ENCODE measurements at regions not wholly inside any gene's neighbourhood (a gene's known extent, or its start where the extent isn't known, plus 50 kb on each side); places are given as distances from the start of the nearest gene placed in this dataset.

DNA sequence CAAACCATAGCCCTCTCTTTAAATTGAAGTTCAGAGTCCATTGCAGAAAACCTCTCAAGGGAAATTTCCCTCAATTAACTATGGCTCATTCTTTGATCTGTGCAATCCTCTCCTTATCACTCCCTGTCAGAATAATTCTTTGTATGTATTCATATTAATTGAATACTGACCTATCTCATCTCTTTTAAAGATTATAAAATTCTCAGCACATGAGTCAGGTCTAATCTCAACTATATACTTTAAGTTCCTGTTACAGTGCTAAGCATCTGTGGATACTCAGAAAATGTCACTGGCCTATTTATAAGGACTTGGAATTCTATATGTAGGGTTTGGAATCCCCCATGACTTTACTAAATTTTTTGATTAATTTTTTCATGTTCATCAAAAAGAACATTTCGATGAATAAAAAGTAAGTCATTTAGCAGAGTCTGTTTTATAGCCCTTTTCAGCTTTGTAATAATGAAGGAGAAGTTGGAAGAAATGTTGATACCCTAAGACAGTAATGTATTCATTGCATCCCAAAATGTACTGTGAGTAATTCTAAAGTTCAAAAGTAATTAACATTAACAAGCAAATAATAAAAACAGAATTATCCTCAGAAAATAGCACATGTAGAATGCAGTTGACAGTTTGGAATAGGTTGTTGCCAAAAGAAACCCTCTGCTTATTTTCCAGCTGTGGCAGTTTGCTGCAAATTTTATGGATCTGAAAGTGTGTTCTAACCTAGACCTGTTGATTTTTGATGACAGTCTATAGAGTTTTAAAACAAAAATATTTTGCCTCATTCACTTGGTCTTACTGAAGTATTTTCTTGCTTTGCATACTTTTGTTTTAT, 503.4 kb upstream of the CBLB start:
- no peaks in the 10 kb centered on the region for H3K36me3 Mint-ChIP-seq (ENCODE audit: low read depth)
- no peaks in the 10 kb centered on the region for H3K9me3 Mint-ChIP-seq (ENCODE audit: low read depth)
- no peak for DNase-seq (ENCODE audit: low spot score)
- H3K27me3 Mint-ChIP-seq (ENCODE audit: low read depth) = no peaks in the 10 kb centered on the region
- peaks cover 10% of the 10 kb centered on the region for H3K4me1 Mint-ChIP-seq (ENCODE audit: low read depth)
- TF ChIP-seq, protein P1, sequence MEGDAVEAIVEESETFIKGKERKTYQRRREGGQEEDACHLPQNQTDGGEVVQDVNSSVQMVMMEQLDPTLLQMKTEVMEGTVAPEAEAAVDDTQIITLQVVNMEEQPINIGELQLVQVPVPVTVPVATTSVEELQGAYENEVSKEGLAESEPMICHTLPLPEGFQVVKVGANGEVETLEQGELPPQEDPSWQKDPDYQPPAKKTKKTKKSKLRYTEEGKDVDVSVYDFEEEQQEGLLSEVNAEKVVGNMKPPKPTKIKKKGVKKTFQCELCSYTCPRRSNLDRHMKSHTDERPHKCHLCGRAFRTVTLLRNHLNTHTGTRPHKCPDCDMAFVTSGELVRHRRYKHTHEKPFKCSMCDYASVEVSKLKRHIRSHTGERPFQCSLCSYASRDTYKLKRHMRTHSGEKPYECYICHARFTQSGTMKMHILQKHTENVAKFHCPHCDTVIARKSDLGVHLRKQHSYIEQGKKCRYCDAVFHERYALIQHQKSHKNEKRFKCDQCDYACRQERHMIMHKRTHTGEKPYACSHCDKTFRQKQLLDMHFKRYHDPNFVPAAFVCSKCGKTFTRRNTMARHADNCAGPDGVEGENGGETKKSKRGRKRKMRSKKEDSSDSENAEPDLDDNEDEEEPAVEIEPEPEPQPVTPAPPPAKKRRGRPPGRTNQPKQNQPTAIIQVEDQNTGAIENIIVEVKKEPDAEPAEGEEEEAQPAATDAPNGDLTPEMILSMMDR (IDR thresholded peaks at IDR 0.05) = no peak
- no peak overlapping the region for H3K27ac Mint-ChIP-seq (ENCODE audit: unreplicated experiment)
- H3K4me3 Mint-ChIP-seq (ENCODE audit: unreplicated experiment) = no peak overlapping the region

DNA sequence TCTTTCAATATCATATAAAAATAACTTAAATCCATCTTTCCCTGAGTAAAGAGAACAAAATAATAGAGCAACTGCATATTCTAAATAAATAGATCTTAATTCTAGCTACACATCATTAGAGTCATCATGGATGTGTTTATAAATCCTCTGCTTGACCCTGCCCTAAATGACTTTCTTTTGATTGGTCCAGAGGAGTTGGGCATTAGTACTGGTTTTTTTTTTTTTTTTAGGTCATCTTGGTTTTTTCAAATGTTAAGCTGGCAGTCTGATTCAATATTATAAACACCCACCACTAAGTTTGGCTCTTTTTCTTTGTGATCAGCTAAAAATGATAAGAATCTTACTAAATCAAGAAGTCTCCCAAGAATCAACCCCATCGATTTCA, 504.0 kb upstream of the CBLB start:
- TF ChIP-seq, protein P1 (IDR thresholded peaks at IDR 0.05) = no peak
- Mint-ChIP-seq H3K4me3 (ENCODE audit: unreplicated experiment) (no peak overlapping the region), H3K9me3 (ENCODE audit: low read depth) (no peaks in the 10 kb centered on the region), H3K27ac (ENCODE audit: unreplicated experiment) (no peak overlapping the region), H3K27me3 (ENCODE audit: low read depth) (no peaks in the 10 kb centered on the region), H3K4me1 (ENCODE audit: low read depth) (peaks cover 10% of the 10 kb centered on the region), H3K36me3 (ENCODE audit: low read depth) (no peaks in the 10 kb centered on the region)
- no peak for DNase-seq (ENCODE audit: low spot score)

DNA sequence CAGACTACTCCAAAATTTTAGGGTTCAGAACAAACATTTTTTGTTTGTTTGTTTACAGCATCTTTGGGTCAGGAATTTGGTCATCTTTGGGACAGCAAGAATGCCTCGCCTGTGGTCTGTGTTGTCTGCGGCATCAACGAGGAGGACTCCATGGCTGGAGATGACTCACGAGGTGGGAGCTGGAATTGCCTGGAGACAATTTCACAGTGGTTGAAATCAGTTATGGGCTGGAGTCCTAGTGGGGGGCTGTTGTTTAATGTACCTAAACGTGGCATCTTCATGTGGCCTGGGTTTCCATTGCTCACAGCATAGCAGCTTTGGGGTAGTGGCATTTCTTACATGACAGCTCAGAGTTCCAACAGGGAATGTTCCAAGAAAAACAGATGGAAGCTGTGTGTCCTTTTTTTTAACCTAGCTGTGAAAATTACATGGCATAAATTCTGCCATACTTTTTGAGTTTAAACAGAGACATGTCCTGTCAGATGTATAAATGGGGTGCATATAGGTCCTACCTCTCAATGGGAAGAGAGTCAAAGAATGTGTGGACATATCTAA, 507.3 kb upstream of the CBLB start:
- H3K27ac Mint-ChIP-seq (ENCODE audit: unreplicated experiment) = no peak overlapping the region
- peaks cover 25% of the 10 kb centered on the region for H3K4me1 Mint-ChIP-seq (ENCODE audit: low read depth)
- DNase-seq (ENCODE audit: low spot score) = no peak
- no peaks in the 10 kb centered on the region for H3K36me3 Mint-ChIP-seq (ENCODE audit: low read depth)
- TF ChIP-seq, protein P1 (IDR thresholded peaks at IDR 0.05) = no peak
- H3K9me3 Mint-ChIP-seq (ENCODE audit: low read depth) = no peaks in the 10 kb centered on the region
- H3K27me3 Mint-ChIP-seq (ENCODE audit: low read depth) = no peaks in the 10 kb centered on the region
- no peak overlapping the region for H3K4me3 Mint-ChIP-seq (ENCODE audit: unreplicated experiment)

DNA sequence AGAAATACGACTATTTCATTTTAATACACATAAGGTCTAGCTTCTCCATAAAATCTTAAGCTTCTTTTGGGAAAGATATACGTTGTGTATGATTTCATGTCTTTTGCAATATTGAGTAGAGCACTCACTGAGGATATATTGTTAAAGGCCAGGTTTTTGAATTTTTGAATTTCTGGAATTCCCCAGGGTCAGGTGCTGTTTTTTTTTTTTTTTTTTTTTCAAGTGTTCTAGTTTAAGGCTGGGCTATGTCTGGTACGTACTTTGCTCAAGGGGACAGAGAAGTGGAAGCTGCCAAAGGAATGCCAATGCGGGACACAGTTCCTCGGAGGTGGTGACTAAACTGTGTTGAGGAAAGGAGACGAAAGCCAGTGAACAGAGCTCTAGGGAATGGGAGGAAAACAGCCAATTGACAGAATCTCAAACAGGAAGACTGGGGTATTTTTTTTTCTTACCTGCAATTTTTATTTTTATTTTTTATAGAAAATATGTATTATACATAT, 510.5 kb upstream of the CBLB start:
- TF ChIP-seq, protein P1 (IDR thresholded peaks at IDR 0.05) = no peak
- Mint-ChIP-seq H3K36me3 (ENCODE audit: low read depth) (no peaks in the 10 kb centered on the region), H3K9me3 (ENCODE audit: low read depth) (no peaks in the 10 kb centered on the region), H3K27ac (ENCODE audit: unreplicated experiment) (no peak overlapping the region), H3K4me3 (ENCODE audit: unreplicated experiment) (no peak overlapping the region), H3K27me3 (ENCODE audit: low read depth) (no peaks in the 10 kb centered on the region), H3K4me1 (ENCODE audit: low read depth) (peaks cover 25% of the 10 kb centered on the region)
- no peak for DNase-seq (ENCODE audit: low spot score)

DNA sequence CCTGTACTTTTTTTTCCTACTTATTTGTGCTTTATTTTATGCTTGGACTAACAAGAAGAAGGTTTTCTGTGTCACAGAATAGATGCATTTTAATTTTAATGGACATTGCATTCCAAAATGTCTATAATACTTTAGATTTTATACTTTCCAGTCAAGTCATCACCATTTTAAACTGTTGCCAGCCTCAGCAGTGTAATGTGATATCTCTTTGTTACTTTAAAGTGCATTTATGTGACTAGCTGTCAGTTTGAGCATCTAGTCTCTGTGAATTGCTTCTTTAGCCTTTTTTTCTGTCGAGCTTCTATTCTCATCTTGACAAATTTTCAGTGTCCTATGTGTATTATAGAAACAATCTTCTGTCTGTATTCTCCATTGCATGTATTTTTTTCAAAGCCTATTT, 511.4 kb upstream of the CBLB start:
- Mint-ChIP-seq H3K27me3 (ENCODE audit: low read depth) (no peaks in the 10 kb centered on the region), H3K4me1 (ENCODE audit: low read depth) (peaks cover 25% of the 10 kb centered on the region), H3K9me3 (ENCODE audit: low read depth) (no peaks in the 10 kb centered on the region), H3K4me3 (ENCODE audit: unreplicated experiment) (no peak overlapping the region), H3K36me3 (ENCODE audit: low read depth) (no peaks in the 10 kb centered on the region), H3K27ac (ENCODE audit: unreplicated experiment) (no peak overlapping the region)
- TF ChIP-seq, protein P1 (IDR thresholded peaks at IDR 0.05) = no peak
- DNase-seq (ENCODE audit: low spot score) = no peak

Data from chondrocyte (in vitro differentiated cells).